GM13977 (cell line): ENCODE measurements at regions not wholly inside any gene's neighbourhood (a gene's known extent, or its start where the extent isn't known, plus 50 kb on each side); places are given as distances from the start of the nearest gene placed in this dataset.

Experiments used
- DNase-seq: peaks from one replicate; pipeline ENCODE4 v3.0.0; 2012; ENCODE audit warnings: low spot score
- in situ Hi-C: fragments of 300-500 bp; cut with MboI; formaldehyde crosslinking; loops from one replicate; pipeline ENCODE4 v1.12.0; 2022; ENCODE audit warnings: low sequenced_read_pairs, low pct_unique_long_range_greater_than_20kb, mixed read lengths, inconsistent platforms; ENCODE audit not compliant: unreplicated experiment
- TF ChIP-seq, protein P1 (sequence below): IDR thresholded peaks from 2 replicates; pipeline ENCODE4 v1.5.1; 2012; ENCODE audit warnings: mild to moderate bottlenecking, control low read depth; ENCODE audit not compliant: insufficient read depth; ENCODE audit errors: extremely low read depth, missing control alignments

GRCh38 chr12:89289720-89290119, 62.6 kb downstream of the DUSP6 start:
- no peak for DNase-seq
- TF ChIP-seq, protein P1, sequence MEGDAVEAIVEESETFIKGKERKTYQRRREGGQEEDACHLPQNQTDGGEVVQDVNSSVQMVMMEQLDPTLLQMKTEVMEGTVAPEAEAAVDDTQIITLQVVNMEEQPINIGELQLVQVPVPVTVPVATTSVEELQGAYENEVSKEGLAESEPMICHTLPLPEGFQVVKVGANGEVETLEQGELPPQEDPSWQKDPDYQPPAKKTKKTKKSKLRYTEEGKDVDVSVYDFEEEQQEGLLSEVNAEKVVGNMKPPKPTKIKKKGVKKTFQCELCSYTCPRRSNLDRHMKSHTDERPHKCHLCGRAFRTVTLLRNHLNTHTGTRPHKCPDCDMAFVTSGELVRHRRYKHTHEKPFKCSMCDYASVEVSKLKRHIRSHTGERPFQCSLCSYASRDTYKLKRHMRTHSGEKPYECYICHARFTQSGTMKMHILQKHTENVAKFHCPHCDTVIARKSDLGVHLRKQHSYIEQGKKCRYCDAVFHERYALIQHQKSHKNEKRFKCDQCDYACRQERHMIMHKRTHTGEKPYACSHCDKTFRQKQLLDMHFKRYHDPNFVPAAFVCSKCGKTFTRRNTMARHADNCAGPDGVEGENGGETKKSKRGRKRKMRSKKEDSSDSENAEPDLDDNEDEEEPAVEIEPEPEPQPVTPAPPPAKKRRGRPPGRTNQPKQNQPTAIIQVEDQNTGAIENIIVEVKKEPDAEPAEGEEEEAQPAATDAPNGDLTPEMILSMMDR, result no peak
- in situ Hi-C loops, result no loop called here

- in situ Hi-C loops, result no loop called here
- no peak for DNase-seq
- TF ChIP-seq, protein P1, result no peak
Observed at GRCh38 chr12:89288959-89289358, 63.3 kb downstream of the DUSP6 start.

DNA sequence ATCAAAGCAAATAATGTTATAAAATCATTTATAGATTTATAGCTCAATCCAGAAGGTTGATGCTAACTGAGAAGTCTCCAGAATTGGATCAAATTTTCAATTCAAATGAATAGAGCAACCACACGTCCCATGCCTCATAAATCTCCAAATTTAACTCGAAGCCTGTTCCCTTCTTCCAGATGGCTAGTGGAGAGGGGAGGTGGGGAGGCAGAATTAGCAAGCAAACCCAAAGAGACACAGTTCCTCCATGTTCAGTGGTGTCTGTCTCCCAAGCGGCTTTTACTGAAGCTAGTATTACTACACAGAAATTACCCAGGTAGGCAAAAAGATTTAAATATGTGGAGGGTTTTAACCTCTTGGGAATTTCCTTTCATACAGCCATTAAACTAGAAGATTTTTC, 65.8 kb downstream of the DUSP6 start:
- in situ Hi-C loops, result no loop called here
- no peak for DNase-seq
- TF ChIP-seq, protein P1, result no peak

GRCh38 chr12:89281539-89281867, 70.8 kb downstream of the DUSP6 start:
- TF ChIP-seq, protein P1, result no peak
- no peak for DNase-seq
- in situ Hi-C loops, result no loop called here

DNA sequence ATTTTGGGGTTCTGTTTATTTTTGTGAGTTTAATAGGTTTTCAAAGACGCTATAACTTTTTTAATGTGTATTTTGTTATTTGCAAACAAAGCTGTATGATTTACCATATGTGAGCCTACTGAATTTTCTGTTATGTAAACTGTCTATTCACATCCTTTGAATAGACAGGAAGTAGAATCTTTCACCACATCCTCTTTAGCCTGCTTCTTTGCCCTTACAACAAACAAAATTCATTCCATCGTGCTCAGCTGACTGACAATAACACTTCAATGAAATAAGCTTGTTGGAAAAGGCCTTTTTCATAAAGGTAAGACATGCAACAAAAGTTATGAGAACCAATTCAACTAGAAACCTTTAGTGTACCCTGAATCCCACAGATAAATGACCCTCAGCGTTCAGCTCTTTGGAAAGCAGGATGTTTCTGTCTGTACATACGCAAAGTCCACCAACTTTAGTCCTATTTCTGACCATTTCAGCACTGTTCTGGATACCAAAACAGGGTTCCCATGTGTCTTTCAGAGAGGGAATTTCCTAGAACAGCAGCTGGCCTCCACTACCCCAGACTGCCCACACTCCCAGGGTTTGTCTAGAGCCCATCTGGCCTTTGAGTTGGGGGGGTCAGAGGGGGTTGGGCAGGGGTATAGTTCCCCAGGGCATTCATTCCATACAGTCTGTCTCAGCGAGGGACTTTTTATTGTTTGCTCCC, 71.3 kb downstream of the DUSP6 start:
- in situ Hi-C loops, result no loop called here
- DNase-seq, result no peak

DNA sequence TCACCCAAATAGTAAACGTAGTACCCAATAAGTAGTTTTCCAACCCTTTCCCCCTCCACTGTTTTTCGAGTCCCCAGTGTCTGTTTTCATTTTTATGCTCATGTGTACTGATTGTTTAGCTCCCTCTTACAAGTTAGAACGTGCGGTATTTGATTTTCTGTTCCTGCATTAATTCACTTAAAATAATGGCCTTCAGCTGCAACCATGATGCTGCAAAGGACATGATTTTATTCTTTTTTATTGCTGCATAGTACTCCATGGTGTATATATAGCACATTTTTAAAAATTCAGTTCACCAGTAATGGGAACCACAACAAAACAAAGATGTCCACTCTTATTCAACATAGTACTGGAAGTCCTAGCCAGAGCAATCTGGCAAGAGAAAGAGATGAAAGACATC, 72.8 kb downstream of the DUSP6 start:
- DNase-seq, result no peak
- in situ Hi-C loops, result no loop called here

More for the DNA sequence above, 71.3 kb downstream of the DUSP6 start:
- TF ChIP-seq, protein P1, result no peak

More for the DNA sequence above, 72.8 kb downstream of the DUSP6 start:
- TF ChIP-seq, protein P1, result no peak
